ENCODE measurements at regions not wholly inside any gene's neighbourhood (a gene's known extent, or its start where the extent isn't known, plus 50 kb on each side); places are given as distances from the start of the nearest gene placed in this dataset.

- no peak for DNase-seq (ENCODE audit: low spot score in 2 of 2)
- 72 to 73% methylated on average over 3 of the region's 3 CpGs for WGBS, 2 donors
- intact Hi-C loops (cut with DNase I; ENCODE audit: low total_unique reads): no loop called here
- TF ChIP-seq CTCF (IDR thresholded peaks at IDR 0.05) (no peak), POLR2A (IDR thresholded peaks at IDR 0.05) (no peak)
- H3K4me3 ChIP-seq (ENCODE audit: low read depth, poor library complexity, severe bottlenecking): no peak overlapping the region
Observed at GRCh38 chr4:132893787-132894186, 255.3 kb upstream of the PCDH10 start.

DNA sequence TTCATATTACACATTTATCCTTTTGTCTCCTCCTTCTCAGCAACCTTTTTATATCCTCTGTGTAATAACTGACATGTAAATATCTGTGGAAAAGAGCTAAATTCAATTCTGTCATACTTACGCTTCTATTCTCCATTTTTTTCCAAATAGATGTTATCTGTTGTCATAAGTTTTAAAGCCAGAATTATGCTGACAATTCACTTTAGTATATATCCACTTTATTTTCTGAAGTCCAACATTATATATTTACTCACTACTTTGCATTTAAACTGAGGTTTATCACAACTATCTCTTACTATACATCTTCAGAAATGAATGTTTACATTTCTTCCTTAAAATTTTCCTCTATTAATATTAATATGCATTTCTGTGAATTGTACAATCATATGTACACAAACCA, 247.9 kb upstream of the PCDH10 start:
- TF ChIP-seq CTCF (IDR thresholded peaks at IDR 0.05) (no peak), POLR2A (IDR thresholded peaks at IDR 0.05) (no peak)
- 57 to 64% methylated on average over 1 of the region's 1 CpG for WGBS, 2 donors
- intact Hi-C loops (cut with DNase I; ENCODE audit: low total_unique reads): no loop called here
- no peak overlapping the region for H3K4me3 ChIP-seq (ENCODE audit: low read depth, poor library complexity, severe bottlenecking)
- no peak for DNase-seq (ENCODE audit: low spot score in 2 of 2)

GRCh38 chr4:132910229-132910748, 238.8 kb upstream of the PCDH10 start:
- no peak for TF ChIP-seq CTCF (IDR thresholded peaks at IDR 0.05)
- TF ChIP-seq POLR2A (IDR thresholded peaks at IDR 0.05): no peak
- 81 to 96% methylated on average over 1 of the region's 1 CpG for WGBS, 2 donors
- H3K4me3 ChIP-seq (ENCODE audit: low read depth, poor library complexity, severe bottlenecking): no peak overlapping the region
- intact Hi-C loops (cut with DNase I; ENCODE audit: low total_unique reads): no loop called here
- DNase-seq (ENCODE audit: low spot score in 2 of 2): no peak

- 70 to 80% methylated on average over 1 of the region's 1 CpG for WGBS, 2 donors
- no peak for DNase-seq (ENCODE audit: low spot score in 2 of 2)
- TF ChIP-seq CTCF (IDR thresholded peaks at IDR 0.05) (no peak), POLR2A (IDR thresholded peaks at IDR 0.05) (no peak)
- intact Hi-C loops (cut with DNase I; ENCODE audit: low total_unique reads): no loop called here
- H3K4me3 ChIP-seq (ENCODE audit: low read depth, poor library complexity, severe bottlenecking): no peak overlapping the region
Observed at GRCh38 chr4:132918096-132918495, 231.0 kb upstream of the PCDH10 start.

DNA sequence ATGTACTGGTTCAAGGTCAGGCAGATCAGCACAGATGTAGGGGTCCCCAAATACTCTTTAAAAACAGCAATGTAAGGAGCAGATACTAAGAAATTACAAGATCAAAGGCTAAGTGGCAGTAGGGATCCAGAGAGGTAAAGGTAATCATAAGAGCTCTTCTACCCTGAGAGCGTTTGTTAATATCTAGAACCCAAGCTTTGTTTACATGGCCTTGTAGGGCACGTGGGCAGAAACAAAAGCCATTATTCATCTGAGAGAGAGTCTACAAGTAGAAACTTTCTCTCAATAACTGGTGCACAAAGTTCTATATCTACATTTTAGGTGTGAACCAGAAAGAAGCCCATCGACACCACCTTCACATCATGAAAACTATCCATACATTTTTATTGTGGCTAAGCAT, 225.6 kb upstream of the PCDH10 start:
- H3K4me3 ChIP-seq (ENCODE audit: low read depth, poor library complexity, severe bottlenecking): no peak overlapping the region
- TF ChIP-seq POLR2A (IDR thresholded peaks at IDR 0.05): no peak
- TF ChIP-seq CTCF (IDR thresholded peaks at IDR 0.05): no peak
- WGBS, 2 donors: 62 to 70% methylated on average over 3 of the region's 3 CpGs
- DNase-seq (ENCODE audit: low spot score in 2 of 2): no peak
- intact Hi-C loops (cut with DNase I; ENCODE audit: low total_unique reads): no loop called here

- intact Hi-C loops (cut with DNase I; ENCODE audit: low total_unique reads): no loop called here
Observed at GRCh38 chr4:132934911-132935310, 214.2 kb upstream of the PCDH10 start.

More at GRCh38 chr4:132934911-132935310, 214.2 kb upstream of the PCDH10 start:
- 35 to 37% methylated on average over 2 of the region's 2 CpGs for WGBS, 2 donors
- H3K4me3 ChIP-seq (ENCODE audit: low read depth, poor library complexity, severe bottlenecking): no peak overlapping the region
- TF ChIP-seq CTCF (IDR thresholded peaks at IDR 0.05) (no peak), POLR2A (IDR thresholded peaks at IDR 0.05) (no peak)
- DNase-seq (ENCODE audit: low spot score in 2 of 2): no peak

Data from lower leg skin (tissue), 4 donors.